OCI-LY7 (cell line): ENCODE measurements at regions not wholly inside any gene's neighbourhood (a gene's known extent, or its start where the extent isn't known, plus 50 kb on each side); places are given as distances from the start of the nearest gene placed in this dataset.

ENCODE experiments used
- CTCF ChIP-seq: fragments of 200-600 bp; sonication (generic); conservative IDR thresholded peaks from 2 replicates; pipeline ENCODE4 v1.5.1; 2014; ENCODE audit warnings: mild to moderate bottlenecking, antibody characterized with exemption, low read length, moderate library complexity, mixed read lengths
- EZH2phosphoT487 ChIP-seq: fragments of 200-600 bp; sonication (generic); IDR thresholded peaks from 2 replicates; pipeline ENCODE4 v1.6.1; 2018; ENCODE audit warnings: low read depth, borderline replicate concordance, mild to moderate bottlenecking, mixed run types, antibody characterized with exemption, low read length, moderate library complexity, mixed read lengths

- TF ChIP-seq CTCF: no peak
- TF ChIP-seq EZH2phosphoT487: no peak
These were observed 498.7 kb downstream of the CCER1 start for GRCh38 chr12:90456248-90456647.
